PC-9 (cell line): ENCODE measurements at regions not wholly inside any gene's neighbourhood (a gene's known extent, or its start where the extent isn't known, plus 50 kb on each side); places are given as distances from the start of the nearest gene placed in this dataset.

ENCODE experiments used
- BruUV-seq: library from RNA; stranded (reverse); fragments of 400-500 nt; replicated peaks from 2 replicates; lab custom pipeline; 2021; lab: Mats Ljungman, UMichigan
- CTCF ChIA-PET: fragments of 300-600 bp; sonication (Branson Sonifier 250); formaldehyde crosslinking; loops from one replicate; lab custom pipeline; 2022; ENCODE audit warnings: antibody characterized with exemption; lab: Charles Lee
- POLR2A ChIA-PET: fragments of 300-600 bp; sonication (Branson Sonifier 250); formaldehyde crosslinking; loops from one replicate; lab custom pipeline; 2022; ENCODE audit warnings: antibody characterized with exemption; ENCODE audit not compliant: unreplicated experiment; lab: Charles Lee
- DNase-seq, 2 experiments: peaks; one replicate each; pipeline versions ENCODE4 v3.0.0 to v3.0.0-alpha.2; 2015 to 2022; ENCODE audit warnings: mixed read lengths in 1 of 2
- H2AFZ ChIP-seq: fragments of 200-600 bp; sonication (generic); 2 replicates; pipeline ENCODE4 v1.8.1; 2017; ENCODE audit warnings: antibody characterized with exemption
- H3F3A ChIP-seq: fragments of 200-600 bp; sonication (generic); 2 replicates; pipeline ENCODE4 v1.8.1; 2017; ENCODE audit warnings: antibody characterized with exemption, mild to moderate bottlenecking, low read depth; ENCODE audit not compliant: insufficient read depth
- H3K27ac ChIP-seq: fragments of 200-600 bp; sonication (generic); 2 replicates; pipeline ENCODE4 v1.6.1; 2016; ENCODE audit warnings: mixed run types
- H3K27me3 ChIP-seq: fragments of 200-600 bp; sonication (generic); 2 replicates; pipeline ENCODE4 v1.6.1; 2016; ENCODE audit warnings: low read depth, mixed run types; ENCODE audit not compliant: insufficient read depth
- H3K36me3 ChIP-seq: fragments of 200-600 bp; sonication (generic); 2 replicates; pipeline ENCODE4 v1.6.1; 2016; ENCODE audit warnings: low read depth, mixed run types
- H3K4me1 ChIP-seq: fragments of 200-600 bp; sonication (generic); replicated peaks from 2 replicates; pipeline ENCODE4 v1.6.1; 2016; ENCODE audit warnings: mixed run types; ENCODE audit not compliant: insufficient read depth
- H3K4me2 ChIP-seq: fragments of 200-600 bp; sonication (generic); 2 replicates; pipeline ENCODE4 v1.6.1; 2017; ENCODE audit warnings: mixed run types
- H3K4me3 ChIP-seq: fragments of 200-600 bp; sonication (generic); 2 replicates; pipeline ENCODE4 v1.6.1; 2016; ENCODE audit warnings: mixed run types
- H3K79me2 ChIP-seq: fragments of 200-600 bp; sonication (generic); 2 replicates; pipeline ENCODE4 v1.6.1; 2017; ENCODE audit warnings: low read depth, mixed run types
- H3K9me2 ChIP-seq: fragments of 200-600 bp; sonication (generic); 2 replicates; pipeline ENCODE4 v1.8.1; 2017; ENCODE audit warnings: mild to moderate bottlenecking; ENCODE audit not compliant: insufficient read depth
- H3K9me3 ChIP-seq: fragments of 200-600 bp; sonication (generic); 2 replicates; pipeline ENCODE4 v1.8.1; 2016; ENCODE audit warnings: low read depth; ENCODE audit not compliant: insufficient read depth
- H4K20me1 ChIP-seq: fragments of 200-600 bp; sonication (generic); 2 replicates; pipeline ENCODE4 v1.8.1; 2017; ENCODE audit not compliant: insufficient read depth
- CTCF ChIP-seq: fragments of 200-600 bp; sonication (generic); conservative IDR thresholded peaks from 2 replicates; pipeline ENCODE4 v1.6.1; 2017; ENCODE audit warnings: mixed run types, antibody characterized with exemption, mild to moderate bottlenecking, moderate library complexity
- EZH2 ChIP-seq: fragments of 200-600 bp; sonication (generic); IDR thresholded peaks from 2 replicates; pipeline ENCODE4 v1.8.0; 2017; ENCODE audit warnings: antibody characterized with exemption, low read depth
- intact Hi-C: fragments of 100-400 bp; cut with micrococcal nuclease; formaldehyde crosslinking; loops from one replicate; pipeline ENCODE4 v1.10.0; 2022; ENCODE audit not compliant: unreplicated experiment

- TF ChIP-seq EZH2 (no peak), CTCF (no peak)
- H3K4me3 ChIP-seq, result no peak overlapping the region
- POLR2A ChIA-PET, result interaction anchor here (0.7 kb wide), 1 partner anchor 204 kb away, joined by 9 read pairs; no protein-coding TSS in a partner anchor
- H3K36me3 ChIP-seq, result no peaks in the 10 kb centered on the region
- CTCF ChIA-PET, result no interaction called here
- no peak for DNase-seq
- H3K27me3 ChIP-seq, result no peaks in the 10 kb centered on the region
- peak overlapping the region; percentile 51; the same call in 1 of the 2 replicates for H3K4me2 ChIP-seq
- no peaks in the 10 kb centered on the region for H3K9me2 ChIP-seq
- no TSS peak for BruUV-seq
- H3F3A ChIP-seq, result peaks cover 5% of the 10 kb centered on the region; the same call in 1 of the 2 replicates
- peaks cover 15% of the 10 kb centered on the region for H3K4me1 ChIP-seq
- intact Hi-C loops, result loop anchor here (5.0 kb wide), 1 partner anchor 209 kb away; no protein-coding TSS in a partner anchor
- H4K20me1 ChIP-seq, result no peaks in the 10 kb centered on the region
- H3K79me2 ChIP-seq, result no peaks in the 10 kb centered on the region
- peak overlapping the region; percentile 57 for H3K27ac ChIP-seq
- H3K9me3 ChIP-seq, result no peaks in the 10 kb centered on the region
- no peak overlapping the region for H2AFZ ChIP-seq
Observed at GRCh38 chr3:55161231-55161630, 233.4 kb upstream of the LRTM1 start.

- peak overlapping the region; percentile 57 for H3K27ac ChIP-seq
- H2AFZ ChIP-seq, result peak overlapping the region; percentile 66; the same call in 1 of the 2 replicates
- TF ChIP-seq CTCF (no peak), EZH2 (no peak)
- peaks cover 5% of the 10 kb centered on the region; the same call in 1 of the 2 replicates for H3F3A ChIP-seq
- H3K4me1 ChIP-seq, result peaks cover 15% of the 10 kb centered on the region
- intact Hi-C loops, result loop anchor here (1.0 to 5.0 kb wide), 4 partner anchors 170 to 256 kb away; no protein-coding TSS in a partner anchor
- DNase-seq, result peak; percentile 81 to 87
- H4K20me1 ChIP-seq, result no peaks in the 10 kb centered on the region
- peak overlapping the region; percentile 51 for H3K4me2 ChIP-seq
- ChIA-PET CTCF (no interaction called here), POLR2A (interaction anchor here (0.6 kb wide), 2 partner anchors 123 to 242 kb away, joined by 3 to 5 read pairs; no protein-coding TSS in a partner anchor)
- H3K9me2 ChIP-seq, result no peaks in the 10 kb centered on the region
- no peaks in the 10 kb centered on the region for H3K9me3 ChIP-seq
- no peaks in the 10 kb centered on the region for H3K27me3 ChIP-seq
- 0 out of 2 replicates have a peak overlapping the region, but pooled peaks have one; percentile 7 for H3K4me3 ChIP-seq
- no peaks in the 10 kb centered on the region for H3K36me3 ChIP-seq
- H3K79me2 ChIP-seq, result no peaks in the 10 kb centered on the region
- BruUV-seq, result no TSS peak
Observed at GRCh38 chr3:55160241-55160983, 232.6 kb upstream of the LRTM1 start.

- H3K4me2 ChIP-seq, result peak overlapping the region; percentile 51; the same call in 1 of the 2 replicates
- no peaks in the 10 kb centered on the region for H3K9me3 ChIP-seq
- no TSS peak for BruUV-seq
- DNase-seq, result no peak
- H3K36me3 ChIP-seq, result no peaks in the 10 kb centered on the region
- no peaks in the 10 kb centered on the region for H3K79me2 ChIP-seq
- peaks cover 15% of the 10 kb centered on the region for H3K4me1 ChIP-seq
- no peaks in the 10 kb centered on the region for H3K27me3 ChIP-seq
- intact Hi-C loops, result loop anchor here (1.0 to 5.0 kb wide), 4 partner anchors 171 to 257 kb away; no protein-coding TSS in a partner anchor
- no peaks in the 10 kb centered on the region for H3K9me2 ChIP-seq
- H3K4me3 ChIP-seq, result no peak overlapping the region
- peak overlapping the region; percentile 51 for H3K27ac ChIP-seq
- H3F3A ChIP-seq, result peaks cover 5% of the 10 kb centered on the region; the same call in 1 of the 2 replicates
- ChIA-PET POLR2A (no interaction called here), CTCF (no interaction called here)
- no peak overlapping the region for H2AFZ ChIP-seq
- no peaks in the 10 kb centered on the region for H4K20me1 ChIP-seq
- no peak for TF ChIP-seq CTCF
- no peak for TF ChIP-seq EZH2
Observed at GRCh38 chr3:55159711-55160110, 231.9 kb upstream of the LRTM1 start.
